ENCODE measurements at regions not wholly inside any gene's neighbourhood (a gene's known extent, or its start where the extent isn't known, plus 50 kb on each side); places are given as distances from the start of the nearest gene placed in this dataset.

DNA sequence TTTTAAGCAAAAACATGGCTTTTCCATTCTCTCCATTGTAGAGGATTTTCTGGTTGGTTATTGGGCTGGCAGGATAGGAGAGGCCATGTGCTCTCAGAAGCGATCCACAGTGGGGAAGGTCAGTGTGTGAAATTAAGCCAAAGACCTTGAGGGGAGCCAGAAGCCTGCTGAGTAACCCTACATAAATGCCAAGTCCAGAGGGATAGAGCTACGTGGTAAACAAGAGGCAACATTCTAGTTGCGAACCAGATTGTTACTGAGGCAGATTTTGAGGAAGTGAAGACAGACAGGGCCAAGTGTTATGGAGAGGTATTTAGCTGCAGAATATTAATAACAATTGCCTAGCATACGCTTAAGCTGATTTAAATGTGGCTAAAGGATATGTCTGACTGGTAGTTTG is 592.8 kb upstream of the GBE1 start:
- no peak overlapping the region for H3K27ac ChIP-seq
- CTCF ChIA-PET = no interaction called here

GRCh38 chr3:82353306-82354171 is 592.1 kb upstream of the GBE1 start:
- no peak overlapping the region for H3K27ac ChIP-seq
- POLR2A ChIA-PET (ENCODE audit: low non-redundant PET) = no interaction called here
- TF ChIP-seq, protein P1, sequence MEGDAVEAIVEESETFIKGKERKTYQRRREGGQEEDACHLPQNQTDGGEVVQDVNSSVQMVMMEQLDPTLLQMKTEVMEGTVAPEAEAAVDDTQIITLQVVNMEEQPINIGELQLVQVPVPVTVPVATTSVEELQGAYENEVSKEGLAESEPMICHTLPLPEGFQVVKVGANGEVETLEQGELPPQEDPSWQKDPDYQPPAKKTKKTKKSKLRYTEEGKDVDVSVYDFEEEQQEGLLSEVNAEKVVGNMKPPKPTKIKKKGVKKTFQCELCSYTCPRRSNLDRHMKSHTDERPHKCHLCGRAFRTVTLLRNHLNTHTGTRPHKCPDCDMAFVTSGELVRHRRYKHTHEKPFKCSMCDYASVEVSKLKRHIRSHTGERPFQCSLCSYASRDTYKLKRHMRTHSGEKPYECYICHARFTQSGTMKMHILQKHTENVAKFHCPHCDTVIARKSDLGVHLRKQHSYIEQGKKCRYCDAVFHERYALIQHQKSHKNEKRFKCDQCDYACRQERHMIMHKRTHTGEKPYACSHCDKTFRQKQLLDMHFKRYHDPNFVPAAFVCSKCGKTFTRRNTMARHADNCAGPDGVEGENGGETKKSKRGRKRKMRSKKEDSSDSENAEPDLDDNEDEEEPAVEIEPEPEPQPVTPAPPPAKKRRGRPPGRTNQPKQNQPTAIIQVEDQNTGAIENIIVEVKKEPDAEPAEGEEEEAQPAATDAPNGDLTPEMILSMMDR (conservative IDR thresholded peaks at IDR 0.05; ENCODE audit: low read depth) = no peak
- CTCF ChIA-PET = no interaction called here
- no peak for DNase-seq (ENCODE audit: low spot score)

More for the DNA sequence above, 592.8 kb upstream of the GBE1 start:
- POLR2A ChIA-PET (ENCODE audit: low non-redundant PET) = no interaction called here
- TF ChIP-seq, protein P1 (conservative IDR thresholded peaks at IDR 0.05; ENCODE audit: low read depth) = no peak
- DNase-seq (ENCODE audit: low spot score) = no peak

DNA sequence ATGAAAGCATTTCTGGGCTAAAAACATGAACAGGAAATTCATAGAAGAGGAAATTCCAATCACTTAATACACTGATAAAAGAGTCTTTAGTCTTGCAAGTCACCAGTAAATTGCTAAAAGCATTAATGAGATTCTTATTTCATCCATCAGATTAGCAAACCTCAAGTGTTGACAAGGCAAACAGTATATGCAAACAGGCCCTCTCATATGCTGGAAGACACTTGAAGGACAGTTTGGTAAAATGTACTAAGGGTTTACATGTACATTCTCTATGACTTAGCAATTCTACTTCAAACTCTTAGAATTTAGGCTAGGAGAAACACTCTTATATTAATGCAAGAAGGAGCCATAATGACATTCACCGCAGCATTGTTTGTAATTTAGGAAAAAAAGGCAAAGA is 586.1 kb upstream of the GBE1 start:
- no peak overlapping the region for H3K27ac ChIP-seq
- CTCF ChIA-PET = interaction anchor here (0.6 kb wide), 1 partner anchor 361 kb away, joined by 4 read pairs; no protein-coding TSS in a partner anchor
- POLR2A ChIA-PET (ENCODE audit: low non-redundant PET) = no interaction called here
- TF ChIP-seq, protein P1 (conservative IDR thresholded peaks at IDR 0.05; ENCODE audit: low read depth) = no peak
- no peak for DNase-seq (ENCODE audit: low spot score)

GRCh38 chr3:82342521-82342920 is 581.1 kb upstream of the GBE1 start:
- no peak for DNase-seq (ENCODE audit: low spot score)
- CTCF ChIA-PET = interaction anchor here (0.7 kb wide), 1 partner anchor 62 kb away, joined by 3 read pairs; no protein-coding TSS in a partner anchor
- no peak overlapping the region for H3K27ac ChIP-seq
- POLR2A ChIA-PET (ENCODE audit: low non-redundant PET) = no interaction called here
- TF ChIP-seq, protein P1 (conservative IDR thresholded peaks at IDR 0.05; ENCODE audit: low read depth) = no peak

DNA sequence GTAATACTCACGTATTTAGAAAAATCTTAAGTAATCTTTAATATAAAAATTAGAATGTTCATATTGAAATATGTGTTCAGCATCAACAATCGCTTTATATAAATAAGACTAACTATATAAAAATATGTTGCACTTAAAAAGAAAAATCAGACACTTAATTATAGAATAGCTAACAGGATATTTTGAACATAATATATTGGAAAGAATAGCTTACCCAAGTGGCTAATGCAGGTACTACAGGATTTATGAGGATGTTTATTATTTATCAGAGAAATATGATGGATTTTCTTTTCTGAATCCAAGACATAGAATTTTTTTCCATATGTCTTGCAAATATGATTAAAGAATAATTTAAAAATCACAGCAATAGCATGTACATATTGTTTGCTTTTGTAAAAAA is 567.9 kb upstream of the GBE1 start:
- ChIA-PET CTCF (interaction anchor here (0.7 kb wide), 1 partner anchor 844 kb away, joined by 3 read pairs; no protein-coding TSS in a partner anchor), POLR2A (ENCODE audit: low non-redundant PET) (no interaction called here)
- no peak for DNase-seq (ENCODE audit: low spot score)
- no peak overlapping the region for H3K27ac ChIP-seq
- TF ChIP-seq, protein P1 (conservative IDR thresholded peaks at IDR 0.05; ENCODE audit: low read depth) = peak; percentile 38; the same call in 1 of the 2 replicates

DNA sequence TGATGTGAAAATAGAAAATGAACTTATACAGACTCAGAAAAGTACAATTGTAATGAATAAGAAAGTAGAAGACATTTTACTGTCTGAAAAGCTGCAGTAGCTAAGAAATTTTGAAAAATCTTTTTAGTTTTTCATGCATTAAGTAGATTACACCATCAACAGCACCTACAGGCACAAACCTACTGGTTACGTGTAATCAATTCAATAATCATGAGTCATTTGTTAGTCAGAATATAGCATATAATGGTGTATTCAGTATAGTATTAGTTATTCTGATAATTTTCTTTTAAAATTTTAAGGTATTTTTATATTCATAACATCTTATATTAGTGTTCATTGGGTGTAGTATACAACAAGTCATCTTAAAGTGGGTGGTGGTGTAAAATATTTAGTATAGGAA is 550.5 kb upstream of the GBE1 start:
- POLR2A ChIA-PET (ENCODE audit: low non-redundant PET) = no interaction called here
- TF ChIP-seq, protein P1 (conservative IDR thresholded peaks at IDR 0.05; ENCODE audit: low read depth) = no peak
- CTCF ChIA-PET = no interaction called here
- H3K27ac ChIP-seq = no peak overlapping the region
- DNase-seq (ENCODE audit: low spot score) = no peak

All from RWPE1 (cell line).